Tibial nerve (tissue), 3 donors: ENCODE measurements at regions not wholly inside any gene's neighbourhood (a gene's known extent, or its start where the extent isn't known, plus 50 kb on each side); places are given as distances from the start of the nearest gene placed in this dataset.

Experiments used
- POLR2A ChIP-seq, 2 donors: fragments of 450-650 bp; IDR thresholded peaks; one replicate each; pipeline ENCODE4 v1.6.1; 2017; ENCODE audit warnings: antibody characterized with exemption in 2 of 2, mild to moderate bottlenecking in 2 of 2, moderate library complexity in 2 of 2
- TF ChIP-seq, protein P1 (sequence below), 5 experiments: fragments of 200-600 bp in 3 of 5; fragments of 450-650 bp in 2 of 5; sonication (generic) in 3 of 5; IDR thresholded peaks; one replicate each; pipeline ENCODE4 v1.5.1; 2016 to 2019; ENCODE audit warnings: antibody characterized with exemption in 5 of 5, mild to moderate bottlenecking in 3 of 5, moderate library complexity in 2 of 5

DNA sequence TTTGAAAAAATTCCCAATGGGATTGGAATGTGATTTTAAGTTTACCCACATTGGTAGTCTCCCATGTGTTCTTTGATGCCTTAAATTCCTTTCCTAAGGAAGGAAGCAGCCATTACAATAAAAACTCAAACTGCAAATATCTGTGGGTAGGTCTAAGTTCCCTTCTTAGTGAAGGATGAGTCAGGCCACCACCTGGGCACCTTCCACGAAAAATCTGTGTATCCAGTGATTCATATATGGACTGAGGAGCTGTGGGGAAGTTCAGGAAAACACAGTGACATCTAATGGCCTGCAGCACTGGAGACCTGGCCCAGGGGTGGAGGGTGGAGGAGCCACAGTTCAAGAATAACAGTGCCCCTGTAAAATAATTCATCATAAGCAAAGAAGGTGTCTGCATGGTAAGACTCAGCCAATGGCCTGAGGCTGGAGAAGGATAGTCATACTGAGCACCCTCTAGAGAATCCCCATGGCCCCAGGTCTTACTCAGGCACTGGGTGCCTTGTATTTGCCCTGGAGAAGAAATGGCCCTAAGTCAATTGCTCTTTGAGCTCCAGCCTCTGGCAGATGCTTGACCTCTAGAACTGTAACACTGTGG lies 248.6 kb downstream of the SP3 start:
- TF ChIP-seq, protein P1, sequence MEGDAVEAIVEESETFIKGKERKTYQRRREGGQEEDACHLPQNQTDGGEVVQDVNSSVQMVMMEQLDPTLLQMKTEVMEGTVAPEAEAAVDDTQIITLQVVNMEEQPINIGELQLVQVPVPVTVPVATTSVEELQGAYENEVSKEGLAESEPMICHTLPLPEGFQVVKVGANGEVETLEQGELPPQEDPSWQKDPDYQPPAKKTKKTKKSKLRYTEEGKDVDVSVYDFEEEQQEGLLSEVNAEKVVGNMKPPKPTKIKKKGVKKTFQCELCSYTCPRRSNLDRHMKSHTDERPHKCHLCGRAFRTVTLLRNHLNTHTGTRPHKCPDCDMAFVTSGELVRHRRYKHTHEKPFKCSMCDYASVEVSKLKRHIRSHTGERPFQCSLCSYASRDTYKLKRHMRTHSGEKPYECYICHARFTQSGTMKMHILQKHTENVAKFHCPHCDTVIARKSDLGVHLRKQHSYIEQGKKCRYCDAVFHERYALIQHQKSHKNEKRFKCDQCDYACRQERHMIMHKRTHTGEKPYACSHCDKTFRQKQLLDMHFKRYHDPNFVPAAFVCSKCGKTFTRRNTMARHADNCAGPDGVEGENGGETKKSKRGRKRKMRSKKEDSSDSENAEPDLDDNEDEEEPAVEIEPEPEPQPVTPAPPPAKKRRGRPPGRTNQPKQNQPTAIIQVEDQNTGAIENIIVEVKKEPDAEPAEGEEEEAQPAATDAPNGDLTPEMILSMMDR (IDR thresholded peaks at IDR 0.05): no peak
- no peak for TF ChIP-seq POLR2A (IDR thresholded peaks at IDR 0.05)
